ENCODE measurements at regions not wholly inside any gene's neighbourhood (a gene's known extent, or its start where the extent isn't known, plus 50 kb on each side); places are given as distances from the start of the nearest gene placed in this dataset.

- CTCF ChIA-PET: no interaction called here
- POLR2A ChIA-PET (ENCODE audit: low non-redundant PET): no interaction called here
- DNase-seq (ENCODE audit: low spot score): no peak
- H3K27ac ChIP-seq: no peak overlapping the region
- TF ChIP-seq CTCF (conservative IDR thresholded peaks at IDR 0.05; ENCODE audit: low read depth): no peak
These were observed 601.7 kb downstream of the ANKRD7 start for GRCh38 chr7:118826246-118826645.

- no peak for DNase-seq (ENCODE audit: low spot score)
- ChIA-PET POLR2A (ENCODE audit: low non-redundant PET) (interaction anchor here (0.6 kb wide), 1 partner anchor 529 kb away, joined by 3 read pairs; no protein-coding TSS in a partner anchor), CTCF (no interaction called here)
- no peak overlapping the region for H3K27ac ChIP-seq
- no peak for TF ChIP-seq CTCF (conservative IDR thresholded peaks at IDR 0.05; ENCODE audit: low read depth)
These were observed 612.4 kb downstream of the ANKRD7 start for GRCh38 chr7:118836933-118837332.

GRCh38 chr7:118839515-118839914 is 615.0 kb downstream of the ANKRD7 start:
- CTCF ChIA-PET: interaction anchor here (0.6 kb wide), 1 partner anchor 1453 kb away, joined by 3 read pairs; no protein-coding TSS in a partner anchor
- no peak for DNase-seq (ENCODE audit: low spot score)
- H3K27ac ChIP-seq: no peak overlapping the region
- no peak for TF ChIP-seq CTCF (conservative IDR thresholded peaks at IDR 0.05; ENCODE audit: low read depth)
- POLR2A ChIA-PET (ENCODE audit: low non-redundant PET): no interaction called here

- ChIA-PET POLR2A (ENCODE audit: low non-redundant PET) (no interaction called here), CTCF (no interaction called here)
- DNase-seq (ENCODE audit: low spot score): no peak
- no peak overlapping the region for H3K27ac ChIP-seq
- no peak for TF ChIP-seq CTCF (conservative IDR thresholded peaks at IDR 0.05; ENCODE audit: low read depth)
These were observed 619.0 kb downstream of the ANKRD7 start for GRCh38 chr7:118843456-118843855.

- ChIA-PET CTCF (interaction anchor here (0.6 kb wide), 1 partner anchor 1859 kb away, joined by 3 read pairs; no protein-coding TSS in a partner anchor), POLR2A (ENCODE audit: low non-redundant PET) (no interaction called here)
- DNase-seq (ENCODE audit: low spot score): peak; percentile 3
- no peak overlapping the region for H3K27ac ChIP-seq
- no peak for TF ChIP-seq CTCF (conservative IDR thresholded peaks at IDR 0.05; ENCODE audit: low read depth)
These were observed 620.2 kb downstream of the ANKRD7 start for GRCh38 chr7:118844748-118845147.

- POLR2A ChIA-PET (ENCODE audit: low non-redundant PET): no interaction called here
- CTCF ChIA-PET: no interaction called here
- no peak overlapping the region for H3K27ac ChIP-seq
- no peak for TF ChIP-seq CTCF (conservative IDR thresholded peaks at IDR 0.05; ENCODE audit: low read depth)
- no peak for DNase-seq (ENCODE audit: low spot score)
These were observed 621.3 kb downstream of the ANKRD7 start for GRCh38 chr7:118845791-118846190.

GRCh38 chr7:118846977-118847376 is 622.5 kb downstream of the ANKRD7 start:
- TF ChIP-seq CTCF (conservative IDR thresholded peaks at IDR 0.05; ENCODE audit: low read depth): no peak
- POLR2A ChIA-PET (ENCODE audit: low non-redundant PET): no interaction called here
- H3K27ac ChIP-seq: no peak overlapping the region
- no peak for DNase-seq (ENCODE audit: low spot score)
- CTCF ChIA-PET: no interaction called here

Data from RWPE1 (cell line).